Activated CD4-positive, alpha-beta T cell treated with anti-CD3 and anti-CD28 coated beads, Interleukin-2, amount 10 ng/mL, durations not matched to agents 7 days and 5 days (primary cell): ENCODE measurements at regions not wholly inside any gene's neighbourhood (a gene's known extent, or its start where the extent isn't known, plus 50 kb on each side); places are given as distances from the start of the nearest gene placed in this dataset.

Experiments
- CTCF ChIA-PET: fragments of 350-600 bp; sonication (Branson Sonifier 250); formaldehyde crosslinking; loops from one replicate; lab custom pipeline; 2021; ENCODE audit warnings: antibody characterized with exemption; lab: Charles Lee
- POLR2A ChIA-PET: fragments of 350-600 bp; sonication (Branson Sonifier 250); formaldehyde crosslinking; loops from one replicate; lab custom pipeline; 2021; ENCODE audit warnings: antibody characterized with exemption; lab: Charles Lee
- DNase-seq: peaks from one replicate; pipeline ENCODE4 v3.0.0-alpha.2; 2020
- H3K27ac Mint-ChIP-seq: one replicate; pipeline ENCODE4 v1.8.0; 2021; ENCODE audit warnings: mild to moderate bottlenecking, moderate library complexity, mixed read lengths
- H3K27me3 Mint-ChIP-seq: one replicate; pipeline ENCODE4 v1.8.0; 2021; ENCODE audit warnings: mixed read lengths
- H3K36me3 Mint-ChIP-seq: one replicate; pipeline ENCODE4 v1.8.0; 2021; ENCODE audit warnings: low read depth, mixed read lengths
- H3K4me1 Mint-ChIP-seq: one replicate; pipeline ENCODE4 v1.8.0; 2021; ENCODE audit warnings: mixed read lengths
- H3K4me3 Mint-ChIP-seq: one replicate; pipeline ENCODE4 v1.8.0; 2021; ENCODE audit warnings: mild to moderate bottlenecking, moderate library complexity, mixed read lengths
- H3K9me3 Mint-ChIP-seq: one replicate; pipeline ENCODE4 v1.8.0; 2021; ENCODE audit warnings: mixed read lengths

- peaks cover 9% of the 10 kb centered on the region for H3K27me3 Mint-ChIP-seq
- POLR2A ChIA-PET, result interaction anchor here (0.9 kb wide), 1 partner anchor 36 kb away, joined by 6 read pairs; no protein-coding TSS in a partner anchor
- CTCF ChIA-PET, result interaction anchor here (0.6 to 2.0 kb wide), 14 partner anchors 10 to 128 kb away, joined by 3 to 8 read pairs (median 4); no protein-coding TSS in a partner anchor
- no peak overlapping the region for H3K4me3 Mint-ChIP-seq
- no peak overlapping the region for H3K27ac Mint-ChIP-seq
- DNase-seq, result peak; percentile 83
- no peaks in the 10 kb centered on the region for H3K4me1 Mint-ChIP-seq
- H3K36me3 Mint-ChIP-seq, result no peaks in the 10 kb centered on the region
- H3K9me3 Mint-ChIP-seq, result no peaks in the 10 kb centered on the region
Measured at GRCh38 chr14:49461529-49462401, 124.4 kb downstream of the RPS29 start.

- no peak for DNase-seq
- Mint-ChIP-seq H3K4me1 (no peaks in the 10 kb centered on the region), H3K27me3 (peaks cover 9% of the 10 kb centered on the region), H3K4me3 (no peak overlapping the region), H3K36me3 (no peaks in the 10 kb centered on the region), H3K9me3 (no peaks in the 10 kb centered on the region), H3K27ac (no peak overlapping the region)
- POLR2A ChIA-PET, result no interaction called here
- CTCF ChIA-PET, result interaction anchor here (0.6 to 2.0 kb wide), 4 partner anchors 9 to 102 kb away, joined by 3 to 8 read pairs (median 6); no protein-coding TSS in a partner anchor
Measured at GRCh38 chr14:49460662-49461061, 125.5 kb downstream of the RPS29 start.

GRCh38 chr14:49456589-49456988, 129.6 kb downstream of the RPS29 start:
- Mint-ChIP-seq H3K36me3 (no peaks in the 10 kb centered on the region), H3K4me3 (no peak overlapping the region), H3K27ac (no peak overlapping the region), H3K4me1 (no peaks in the 10 kb centered on the region), H3K27me3 (peaks cover 9% of the 10 kb centered on the region), H3K9me3 (no peaks in the 10 kb centered on the region)
- CTCF ChIA-PET, result no interaction called here
- POLR2A ChIA-PET, result no interaction called here
- DNase-seq, result no peak

GRCh38 chr14:49451938-49452337, 134.2 kb downstream of the RPS29 start:
- no peak overlapping the region for H3K27ac Mint-ChIP-seq
- H3K4me1 Mint-ChIP-seq, result no peaks in the 10 kb centered on the region
- no peaks in the 10 kb centered on the region for H3K36me3 Mint-ChIP-seq
- no peak for DNase-seq
- no peak overlapping the region for H3K4me3 Mint-ChIP-seq
- CTCF ChIA-PET, result interaction anchor here (1.6 kb wide), 1 partner anchor 10 kb away, joined by 5 read pairs; no protein-coding TSS in a partner anchor
- peaks cover 10% of the 10 kb centered on the region for H3K27me3 Mint-ChIP-seq
- peaks cover 9% of the 10 kb centered on the region for H3K9me3 Mint-ChIP-seq
- POLR2A ChIA-PET, result no interaction called here

GRCh38 chr14:49449749-49450148, 136.4 kb downstream of the RPS29 start:
- DNase-seq, result no peak
- CTCF ChIA-PET, result interaction anchor here (0.6 to 1.5 kb wide), 2 partner anchors 12 to 26 kb away, joined by 3 to 8 read pairs; no protein-coding TSS in a partner anchor
- H3K36me3 Mint-ChIP-seq, result no peaks in the 10 kb centered on the region
- peaks cover 9% of the 10 kb centered on the region for H3K9me3 Mint-ChIP-seq
- H3K27ac Mint-ChIP-seq, result no peak overlapping the region
- H3K4me3 Mint-ChIP-seq, result no peak overlapping the region
- POLR2A ChIA-PET, result no interaction called here
- no peaks in the 10 kb centered on the region for H3K4me1 Mint-ChIP-seq
- peaks cover 21% of the 10 kb centered on the region for H3K27me3 Mint-ChIP-seq

- no peaks in the 10 kb centered on the region for H3K36me3 Mint-ChIP-seq
- ChIA-PET CTCF (interaction anchor here (1.0 to 2.2 kb wide), 2 partner anchors 13 to 23 kb away, joined by 3 to 8 read pairs; no protein-coding TSS in a partner anchor), POLR2A (no interaction called here)
- H3K27me3 Mint-ChIP-seq, result peaks cover 23% of the 10 kb centered on the region
- H3K4me1 Mint-ChIP-seq, result no peaks in the 10 kb centered on the region
- no peak overlapping the region for H3K4me3 Mint-ChIP-seq
- H3K27ac Mint-ChIP-seq, result no peak overlapping the region
- H3K9me3 Mint-ChIP-seq, result peaks cover 9% of the 10 kb centered on the region
- no peak for DNase-seq
Measured at GRCh38 chr14:49447540-49448107, 138.6 kb downstream of the RPS29 start.

- CTCF ChIA-PET, result interaction anchor here (1.0 to 2.2 kb wide), 2 partner anchors 14 to 24 kb away, joined by 3 to 8 read pairs; no protein-coding TSS in a partner anchor
- no peaks in the 10 kb centered on the region for H3K4me1 Mint-ChIP-seq
Measured at GRCh38 chr14:49446801-49447200, 139.4 kb downstream of the RPS29 start.

GRCh38 chr14:49438256-49438770, 147.9 kb downstream of the RPS29 start:
- CTCF ChIA-PET, result no interaction called here
- no peak for DNase-seq
- H3K4me3 Mint-ChIP-seq, result no peak overlapping the region
- no peak overlapping the region for H3K27ac Mint-ChIP-seq
- peaks cover 15% of the 10 kb centered on the region for H3K27me3 Mint-ChIP-seq
- POLR2A ChIA-PET, result no interaction called here
- H3K4me1 Mint-ChIP-seq, result no peaks in the 10 kb centered on the region
- peaks cover 5% of the 10 kb centered on the region for H3K9me3 Mint-ChIP-seq
- H3K36me3 Mint-ChIP-seq, result no peaks in the 10 kb centered on the region

More at GRCh38 chr14:49446801-49447200, 139.4 kb downstream of the RPS29 start:
- no peaks in the 10 kb centered on the region for H3K36me3 Mint-ChIP-seq
- no peak for DNase-seq
- H3K9me3 Mint-ChIP-seq, result peaks cover 9% of the 10 kb centered on the region
- POLR2A ChIA-PET, result no interaction called here
- no peak overlapping the region for H3K27ac Mint-ChIP-seq
- H3K4me3 Mint-ChIP-seq, result no peak overlapping the region
- peaks cover 24% of the 10 kb centered on the region for H3K27me3 Mint-ChIP-seq

GRCh38 chr14:49428076-49428475, 158.1 kb downstream of the RPS29 start:
- no peak overlapping the region for H3K4me3 Mint-ChIP-seq
- H3K27ac Mint-ChIP-seq, result no peak overlapping the region
- no peaks in the 10 kb centered on the region for H3K36me3 Mint-ChIP-seq
- H3K9me3 Mint-ChIP-seq, result peaks cover 17% of the 10 kb centered on the region
- DNase-seq, result no peak
- ChIA-PET CTCF (no interaction called here), POLR2A (no interaction called here)
- H3K4me1 Mint-ChIP-seq, result no peaks in the 10 kb centered on the region
- H3K27me3 Mint-ChIP-seq, result peaks cover 14% of the 10 kb centered on the region

GRCh38 chr14:49427117-49427516, 159.1 kb downstream of the RPS29 start:
- no peaks in the 10 kb centered on the region for H3K36me3 Mint-ChIP-seq
- POLR2A ChIA-PET, result no interaction called here
- H3K27ac Mint-ChIP-seq, result no peak overlapping the region
- H3K9me3 Mint-ChIP-seq, result peaks cover 9% of the 10 kb centered on the region
- H3K27me3 Mint-ChIP-seq, result peaks cover 12% of the 10 kb centered on the region
- DNase-seq, result no peak
- no peaks in the 10 kb centered on the region for H3K4me1 Mint-ChIP-seq
- CTCF ChIA-PET, result interaction anchor here (0.9 kb wide), 1 partner anchor 88 kb away, joined by 3 read pairs; no protein-coding TSS in a partner anchor
- no peak overlapping the region for H3K4me3 Mint-ChIP-seq

- ChIA-PET CTCF (interaction anchor here (1.3 kb wide), 1 partner anchor 36 kb away, joined by 3 read pairs; no protein-coding TSS in a partner anchor), POLR2A (no interaction called here)
- H3K27ac Mint-ChIP-seq, result no peak overlapping the region
- H3K9me3 Mint-ChIP-seq, result no peaks in the 10 kb centered on the region
- H3K4me3 Mint-ChIP-seq, result no peak overlapping the region
- no peaks in the 10 kb centered on the region for H3K36me3 Mint-ChIP-seq
- H3K27me3 Mint-ChIP-seq, result peaks cover 7% of the 10 kb centered on the region
- no peaks in the 10 kb centered on the region for H3K4me1 Mint-ChIP-seq
- no peak for DNase-seq
Measured at GRCh38 chr14:49425921-49426320, 160.3 kb downstream of the RPS29 start.

GRCh38 chr14:49424436-49425331, 161.5 kb downstream of the RPS29 start:
- Mint-ChIP-seq H3K36me3 (no peaks in the 10 kb centered on the region), H3K27me3 (peaks cover 4% of the 10 kb centered on the region), H3K27ac (no peak overlapping the region), H3K9me3 (no peaks in the 10 kb centered on the region), H3K4me3 (no peak overlapping the region), H3K4me1 (no peaks in the 10 kb centered on the region)
- CTCF ChIA-PET, result interaction anchor here (0.7 kb wide), 1 partner anchor 221 kb away, joined by 3 read pairs; no protein-coding TSS in a partner anchor
- no peak for DNase-seq
- POLR2A ChIA-PET, result no interaction called here
